ENCODE measurements at regions not wholly inside any gene's neighbourhood (a gene's known extent, or its start where the extent isn't known, plus 50 kb on each side); places are given as distances from the start of the nearest gene placed in this dataset.

DNA sequence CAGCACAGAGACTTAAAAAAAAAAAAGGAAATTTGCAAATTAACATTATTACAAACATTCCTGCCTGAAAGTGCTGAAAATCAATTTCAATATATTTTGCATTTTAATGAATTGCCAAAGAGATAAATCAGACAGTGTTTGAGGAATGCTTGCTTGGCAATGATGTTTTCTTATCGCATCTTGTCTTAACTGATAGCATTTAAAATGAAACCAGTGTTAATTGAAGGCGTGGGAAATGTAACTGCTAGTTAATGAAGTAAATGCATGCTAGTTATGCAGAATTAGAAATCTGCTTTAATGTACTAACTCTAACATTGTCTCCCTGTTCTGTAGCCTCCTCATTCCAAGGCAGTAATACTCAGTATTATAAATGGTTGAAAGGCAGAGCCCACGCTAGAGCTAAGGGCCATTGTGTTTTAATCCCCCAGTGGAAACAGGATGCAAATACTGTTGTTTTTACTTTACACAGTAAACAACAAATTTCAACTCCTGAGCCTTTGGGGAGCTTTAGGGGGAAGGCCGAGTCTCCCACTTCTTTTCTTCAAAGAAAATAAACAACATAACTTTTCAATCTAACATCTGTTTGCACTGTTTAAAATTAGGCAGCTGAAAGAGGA lies 586.9 kb downstream of the TLE4 start:
- TF ChIP-seq, protein P1, sequence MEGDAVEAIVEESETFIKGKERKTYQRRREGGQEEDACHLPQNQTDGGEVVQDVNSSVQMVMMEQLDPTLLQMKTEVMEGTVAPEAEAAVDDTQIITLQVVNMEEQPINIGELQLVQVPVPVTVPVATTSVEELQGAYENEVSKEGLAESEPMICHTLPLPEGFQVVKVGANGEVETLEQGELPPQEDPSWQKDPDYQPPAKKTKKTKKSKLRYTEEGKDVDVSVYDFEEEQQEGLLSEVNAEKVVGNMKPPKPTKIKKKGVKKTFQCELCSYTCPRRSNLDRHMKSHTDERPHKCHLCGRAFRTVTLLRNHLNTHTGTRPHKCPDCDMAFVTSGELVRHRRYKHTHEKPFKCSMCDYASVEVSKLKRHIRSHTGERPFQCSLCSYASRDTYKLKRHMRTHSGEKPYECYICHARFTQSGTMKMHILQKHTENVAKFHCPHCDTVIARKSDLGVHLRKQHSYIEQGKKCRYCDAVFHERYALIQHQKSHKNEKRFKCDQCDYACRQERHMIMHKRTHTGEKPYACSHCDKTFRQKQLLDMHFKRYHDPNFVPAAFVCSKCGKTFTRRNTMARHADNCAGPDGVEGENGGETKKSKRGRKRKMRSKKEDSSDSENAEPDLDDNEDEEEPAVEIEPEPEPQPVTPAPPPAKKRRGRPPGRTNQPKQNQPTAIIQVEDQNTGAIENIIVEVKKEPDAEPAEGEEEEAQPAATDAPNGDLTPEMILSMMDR (IDR thresholded peaks at IDR 0.05), result no peak
- no peak for TF ChIP-seq POLR2A (IDR thresholded peaks at IDR 0.05)
